HUES48 (cell line): ENCODE measurements at regions not wholly inside any gene's neighbourhood (a gene's known extent, or its start where the extent isn't known, plus 50 kb on each side); places are given as distances from the start of the nearest gene placed in this dataset.

Source experiments
- H3K27ac ChIP-seq: one replicate; pipeline ENCODE4 v1.7.0; 2013; ENCODE audit warnings: low read depth, low read length, inconsistent platforms
- H3K27me3 ChIP-seq: 2 replicates; pipeline ENCODE4 v1.6.1; 2013; ENCODE audit warnings: mild to moderate bottlenecking, low read length; ENCODE audit not compliant: control insufficient read depth, insufficient read depth
- H3K36me3 ChIP-seq: 2 replicates; pipeline ENCODE4 v1.6.1; 2013; ENCODE audit warnings: low read length; ENCODE audit not compliant: control insufficient read depth, insufficient read depth
- H3K4me1 ChIP-seq: 2 replicates; pipeline ENCODE4 v1.6.1; 2013; ENCODE audit warnings: mild to moderate bottlenecking, low read length; ENCODE audit not compliant: control insufficient read depth, insufficient read depth
- H3K4me3 ChIP-seq: 2 replicates; pipeline ENCODE4 v1.5.1; 2013; ENCODE audit warnings: mild to moderate bottlenecking, low read depth, low read length
- H3K9ac ChIP-seq: 2 replicates; pipeline ENCODE4 v1.6.1; 2013; ENCODE audit warnings: mild to moderate bottlenecking, low read depth, low read length, moderate library complexity
- H3K9me3 ChIP-seq: 2 replicates; pipeline ENCODE4 v1.6.1; 2013; ENCODE audit warnings: low read length; ENCODE audit not compliant: control insufficient read depth, insufficient read depth

GRCh38 chr22:48897645-48898370 lies 929.9 kb downstream of the BRD1 start:
- Histone ChIP-seq H3K27ac (no peak overlapping the region), H3K4me3 (no peak overlapping the region), H3K9me3 (no peaks in the 10 kb centered on the region), H3K36me3 (no peaks in the 10 kb centered on the region), H3K4me1 (no peaks in the 10 kb centered on the region), H3K27me3 (no peaks in the 10 kb centered on the region), H3K9ac (no peak overlapping the region)

GRCh38 chr22:48896766-48897644 lies 930.7 kb downstream of the BRD1 start:
- no peaks in the 10 kb centered on the region for H3K36me3 ChIP-seq
- H3K9me3 ChIP-seq: no peaks in the 10 kb centered on the region
- no peaks in the 10 kb centered on the region for H3K27me3 ChIP-seq
- no peak overlapping the region for H3K9ac ChIP-seq
- no peak overlapping the region for H3K4me3 ChIP-seq
- H3K27ac ChIP-seq: no peak overlapping the region
- no peaks in the 10 kb centered on the region for H3K4me1 ChIP-seq

- no peak overlapping the region for H3K27ac ChIP-seq
- H3K27me3 ChIP-seq: no peaks in the 10 kb centered on the region
- H3K9me3 ChIP-seq: no peaks in the 10 kb centered on the region
- no peak overlapping the region for H3K9ac ChIP-seq
- no peak overlapping the region for H3K4me3 ChIP-seq
- H3K36me3 ChIP-seq: no peaks in the 10 kb centered on the region
- H3K4me1 ChIP-seq: no peaks in the 10 kb centered on the region
Measured at GRCh38 chr22:48895831-48896765, 931.6 kb downstream of the BRD1 start.

DNA sequence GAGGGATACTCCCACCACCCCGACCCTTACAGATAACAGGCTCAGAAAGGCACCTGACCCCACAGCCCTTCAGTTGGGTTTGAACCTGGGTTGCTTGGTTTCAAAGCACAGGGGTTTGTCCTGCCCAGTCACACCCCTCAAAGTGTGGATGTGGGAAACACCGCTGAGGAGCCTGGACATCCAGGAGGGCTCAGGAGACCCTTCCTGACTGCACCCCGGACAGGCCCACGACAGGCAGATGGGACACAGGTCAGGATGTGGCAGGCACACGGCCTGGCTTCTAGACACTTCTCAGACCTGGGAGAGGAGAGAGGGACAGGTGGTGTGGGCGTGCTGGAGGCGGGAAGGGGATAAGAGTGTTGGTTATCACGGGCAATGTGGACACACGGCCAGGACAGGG lies 932.3 kb downstream of the BRD1 start:
- H3K36me3 ChIP-seq: no peaks in the 10 kb centered on the region
- no peak overlapping the region for H3K4me3 ChIP-seq
- no peak overlapping the region for H3K9ac ChIP-seq
- no peaks in the 10 kb centered on the region for H3K4me1 ChIP-seq
- H3K27me3 ChIP-seq: no peaks in the 10 kb centered on the region
- H3K27ac ChIP-seq: no peak overlapping the region
- no peaks in the 10 kb centered on the region for H3K9me3 ChIP-seq

GRCh38 chr22:48894804-48895250 lies 932.8 kb downstream of the BRD1 start:
- Histone ChIP-seq H3K4me3 (no peak overlapping the region), H3K9me3 (no peaks in the 10 kb centered on the region), H3K27me3 (no peaks in the 10 kb centered on the region), H3K36me3 (no peaks in the 10 kb centered on the region), H3K27ac (no peak overlapping the region), H3K4me1 (no peaks in the 10 kb centered on the region), H3K9ac (no peak overlapping the region)

GRCh38 chr22:48894064-48894671 lies 933.5 kb downstream of the BRD1 start:
- Histone ChIP-seq H3K9me3 (no peaks in the 10 kb centered on the region), H3K4me1 (no peaks in the 10 kb centered on the region), H3K4me3 (no peak overlapping the region), H3K27me3 (no peaks in the 10 kb centered on the region), H3K36me3 (no peaks in the 10 kb centered on the region), H3K9ac (no peak overlapping the region), H3K27ac (no peak overlapping the region)

GRCh38 chr22:48893288-48894063 lies 934.2 kb downstream of the BRD1 start:
- H3K27me3 ChIP-seq: no peaks in the 10 kb centered on the region
- no peaks in the 10 kb centered on the region for H3K9me3 ChIP-seq
- H3K27ac ChIP-seq: no peak overlapping the region
- H3K4me1 ChIP-seq: no peaks in the 10 kb centered on the region
- no peak overlapping the region for H3K4me3 ChIP-seq
- H3K9ac ChIP-seq: no peak overlapping the region
- no peaks in the 10 kb centered on the region for H3K36me3 ChIP-seq

- H3K27ac ChIP-seq: no peak overlapping the region
- no peaks in the 10 kb centered on the region for H3K36me3 ChIP-seq
- H3K4me1 ChIP-seq: no peaks in the 10 kb centered on the region
- H3K9ac ChIP-seq: no peak overlapping the region
- no peak overlapping the region for H3K4me3 ChIP-seq
- no peaks in the 10 kb centered on the region for H3K9me3 ChIP-seq
- H3K27me3 ChIP-seq: no peaks in the 10 kb centered on the region
Measured at GRCh38 chr22:48892578-48893287, 934.9 kb downstream of the BRD1 start.

GRCh38 chr22:48891688-48892577 lies 935.7 kb downstream of the BRD1 start:
- Histone ChIP-seq H3K4me1 (no peaks in the 10 kb centered on the region), H3K9ac (no peak overlapping the region), H3K9me3 (no peaks in the 10 kb centered on the region), H3K27ac (no peak overlapping the region), H3K36me3 (no peaks in the 10 kb centered on the region), H3K27me3 (no peaks in the 10 kb centered on the region), H3K4me3 (no peak overlapping the region)
